ENCODE measurements at regions not wholly inside any gene's neighbourhood (a gene's known extent, or its start where the extent isn't known, plus 50 kb on each side); places are given as distances from the start of the nearest gene placed in this dataset.

GRCh38 chr10:29107866-29108498 lies 180.9 kb upstream of the LYZL1 start:
- 100% methylated on average over 1 of the region's 2 CpGs for WGBS (ENCODE audit: insufficient coverage)
- CTCF ChIA-PET = no interaction called here
- Histone ChIP-seq H3K27ac (ENCODE audit: insufficient read depth in 1 of 2, low read depth in 1 of 2, low read length in 2 of 2, poor library complexity in 1 of 2, severe bottlenecking in 2 of 2) (no peak overlapping the region), H3K36me3 (ENCODE audit: control insufficient read depth in 4 of 4, insufficient read depth in 4 of 4, low read length in 3 of 4) (no peaks in the 10 kb centered on the region), H3K4me1 (ENCODE audit: control extremely low read depth in 1 of 4, control insufficient read depth in 4 of 4, insufficient read depth in 4 of 4, low read length in 3 of 4) (peaks cover 0 to 6% (median 3%) of the 10 kb centered on the region in 4 experiments), H3K27me3 (replicated peaks in 2 of 5; ENCODE audit: control insufficient read depth in 4 of 5, insufficient read depth in 5 of 5, low read length in 4 of 5) (peaks cover 0 to 3% (median 0%) of the 10 kb centered on the region in 5 experiments), H3K4me3 (ENCODE audit: control insufficient read depth in 1 of 7, extremely low read depth in 1 of 7, insufficient read depth in 4 of 7, low read depth in 2 of 7, low read length in 6 of 7) (no peak overlapping the region), H3K9me3 (ENCODE audit: control extremely low read depth in 1 of 5, control insufficient read depth in 4 of 5, insufficient read depth in 2 of 5, low read depth in 1 of 5, low read length in 4 of 5) (no peaks in the 10 kb centered on the region)
- POLR2A ChIA-PET = no interaction called here
- DNase-seq = no peak

DNA sequence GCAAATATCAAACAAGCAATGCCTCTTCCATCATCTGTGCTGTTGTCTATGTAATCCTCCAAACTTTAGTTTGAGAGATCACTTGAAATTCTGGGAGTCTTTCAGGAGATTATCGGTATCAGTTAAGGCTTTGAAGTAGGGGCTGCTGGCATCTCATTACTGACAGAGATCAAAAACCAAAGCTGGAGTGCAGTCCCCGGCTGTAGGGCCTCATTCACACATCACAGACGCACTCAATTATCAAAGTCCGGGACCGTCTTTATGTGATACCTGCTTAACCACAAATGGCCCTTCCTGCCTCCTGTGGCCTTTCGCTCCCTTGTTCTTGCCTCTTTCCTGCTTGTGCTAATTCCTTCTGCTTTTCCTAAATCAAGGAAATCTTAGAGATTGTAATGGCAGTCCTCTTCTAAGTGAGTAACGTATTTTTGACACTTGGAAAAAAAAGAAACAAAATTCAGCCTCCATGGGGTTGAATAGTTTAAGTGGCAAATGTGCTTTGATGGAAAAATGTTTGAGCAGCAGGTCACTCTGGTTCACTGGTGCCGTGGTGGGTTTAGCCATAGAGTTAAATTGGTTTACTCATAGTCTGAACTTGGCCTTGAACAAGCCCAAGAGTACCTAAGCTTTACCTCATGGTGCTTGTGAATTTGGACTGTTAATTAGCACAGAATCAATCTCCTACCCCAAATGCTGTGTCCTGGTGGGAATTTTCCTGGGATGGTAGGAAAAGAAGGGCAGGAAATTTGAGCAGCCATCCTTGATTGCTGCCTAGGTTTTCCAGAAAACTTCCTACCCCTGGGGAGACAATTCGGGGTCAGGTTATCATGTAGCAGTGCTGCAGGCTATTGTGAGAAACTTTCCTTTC lies 178.9 kb upstream of the LYZL1 start:
- H3K4me1 ChIP-seq (ENCODE audit: control extremely low read depth in 1 of 4, control insufficient read depth in 4 of 4, insufficient read depth in 4 of 4, low read length in 3 of 4) = peaks cover 0 to 6% (median 3%) of the 10 kb centered on the region in 4 experiments
- DNase-seq = no peak
- peaks cover 0 to 3% (median 0%) of the 10 kb centered on the region in 5 experiments for H3K27me3 ChIP-seq (replicated peaks in 2 of 5; ENCODE audit: control insufficient read depth in 4 of 5, insufficient read depth in 5 of 5, low read length in 4 of 5)
- POLR2A ChIA-PET = no interaction called here
- H3K4me3 ChIP-seq (ENCODE audit: control insufficient read depth in 1 of 7, extremely low read depth in 1 of 7, insufficient read depth in 4 of 7, low read depth in 2 of 7, low read length in 6 of 7) = no peak overlapping the region
- WGBS (ENCODE audit: insufficient coverage) = 99% methylated on average over 7 of the region's 9 CpGs
- H3K27ac ChIP-seq (ENCODE audit: insufficient read depth in 1 of 2, low read depth in 1 of 2, low read length in 2 of 2, poor library complexity in 1 of 2, severe bottlenecking in 2 of 2) = no peak overlapping the region
- no peaks in the 10 kb centered on the region for H3K36me3 ChIP-seq (ENCODE audit: control insufficient read depth in 4 of 4, insufficient read depth in 4 of 4, low read length in 3 of 4)
- no peaks in the 10 kb centered on the region for H3K9me3 ChIP-seq (ENCODE audit: control extremely low read depth in 1 of 5, control insufficient read depth in 4 of 5, insufficient read depth in 2 of 5, low read depth in 1 of 5, low read length in 4 of 5)
- CTCF ChIA-PET = no interaction called here

DNA sequence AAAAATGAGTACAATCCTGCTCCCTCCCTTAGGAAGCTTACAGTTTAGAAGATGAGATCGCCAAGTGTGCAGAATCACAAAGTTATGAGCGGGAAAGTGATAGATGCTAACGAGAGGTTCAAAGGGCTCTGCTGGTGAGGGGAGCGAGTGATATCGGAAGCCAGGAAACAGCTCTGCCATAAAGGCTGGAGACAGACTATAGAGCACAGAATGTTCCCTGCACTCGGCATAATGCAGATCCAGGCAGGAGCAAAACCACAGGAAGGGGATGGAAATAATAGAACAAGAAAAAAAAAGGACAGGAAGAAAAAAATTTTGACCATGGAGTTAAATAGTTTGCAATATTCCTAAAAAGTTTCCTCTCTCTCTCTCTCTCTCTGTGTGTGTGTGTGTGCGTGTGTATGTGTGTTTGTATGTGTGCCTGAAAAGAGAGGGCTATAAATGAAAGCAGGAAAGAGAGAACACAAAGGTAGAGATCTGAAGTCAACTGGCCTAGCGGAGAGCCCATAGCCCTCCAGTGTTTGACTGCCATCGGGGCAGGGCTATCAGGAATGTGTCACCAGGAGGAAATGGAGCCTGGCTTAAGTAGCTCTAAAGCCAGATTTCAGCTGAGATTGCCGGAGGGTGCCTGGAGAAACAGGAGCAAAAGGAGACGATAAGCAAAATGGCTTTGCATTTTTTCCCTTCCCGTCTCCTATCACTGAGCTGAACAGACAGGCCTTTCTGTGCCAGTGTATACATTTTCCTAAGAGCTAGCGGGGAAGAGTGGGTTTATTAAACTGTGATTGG lies 175.8 kb upstream of the LYZL1 start:
- Histone ChIP-seq H3K27me3 (replicated peaks in 2 of 5; ENCODE audit: control insufficient read depth in 4 of 5, insufficient read depth in 5 of 5, low read length in 4 of 5) (peaks cover 0 to 3% (median 0%) of the 10 kb centered on the region in 5 experiments), H3K9me3 (ENCODE audit: control extremely low read depth in 1 of 5, control insufficient read depth in 4 of 5, insufficient read depth in 2 of 5, low read depth in 1 of 5, low read length in 4 of 5) (peaks cover 4 to 20% (median 6%) of the 10 kb centered on the region in 5 experiments), H3K4me3 (ENCODE audit: control insufficient read depth in 1 of 7, extremely low read depth in 1 of 7, insufficient read depth in 4 of 7, low read depth in 2 of 7, low read length in 6 of 7) (no peak overlapping the region), H3K4me1 (ENCODE audit: control extremely low read depth in 1 of 4, control insufficient read depth in 4 of 4, insufficient read depth in 4 of 4, low read length in 3 of 4) (no peaks in the 10 kb centered on the region), H3K36me3 (ENCODE audit: control insufficient read depth in 4 of 4, insufficient read depth in 4 of 4, low read length in 3 of 4) (no peaks in the 10 kb centered on the region), H3K27ac (ENCODE audit: insufficient read depth in 1 of 2, low read depth in 1 of 2, low read length in 2 of 2, poor library complexity in 1 of 2, severe bottlenecking in 2 of 2) (no peak overlapping the region)
- POLR2A ChIA-PET = interaction anchor here (0.6 kb wide), 1 partner anchor 415 kb away, joined by 3 read pairs; no protein-coding TSS in a partner anchor
- WGBS (ENCODE audit: insufficient coverage) = 83% methylated on average over 11 of the region's 13 CpGs
- DNase-seq = no peak
- CTCF ChIA-PET = no interaction called here

- ChIA-PET POLR2A (no interaction called here), CTCF (no interaction called here)
- Histone ChIP-seq H3K9me3 (ENCODE audit: control extremely low read depth in 1 of 5, control insufficient read depth in 4 of 5, insufficient read depth in 2 of 5, low read depth in 1 of 5, low read length in 4 of 5) (peaks cover 4 to 22% (median 8%) of the 10 kb centered on the region in 5 experiments), H3K36me3 (ENCODE audit: control insufficient read depth in 4 of 4, insufficient read depth in 4 of 4, low read length in 3 of 4) (no peaks in the 10 kb centered on the region), H3K4me3 (ENCODE audit: control insufficient read depth in 1 of 7, extremely low read depth in 1 of 7, insufficient read depth in 4 of 7, low read depth in 2 of 7, low read length in 6 of 7) (no peak overlapping the region), H3K4me1 (ENCODE audit: control extremely low read depth in 1 of 4, control insufficient read depth in 4 of 4, insufficient read depth in 4 of 4, low read length in 3 of 4) (no peaks in the 10 kb centered on the region), H3K27me3 (replicated peaks in 2 of 5; ENCODE audit: control insufficient read depth in 4 of 5, insufficient read depth in 5 of 5, low read length in 4 of 5) (peaks cover 0 to 3% (median 0%) of the 10 kb centered on the region in 5 experiments), H3K27ac (ENCODE audit: insufficient read depth in 1 of 2, low read depth in 1 of 2, low read length in 2 of 2, poor library complexity in 1 of 2, severe bottlenecking in 2 of 2) (no peak overlapping the region)
- WGBS (ENCODE audit: insufficient coverage) = 84% methylated on average over 8 of the region's 8 CpGs
- DNase-seq = no peak
Measured at GRCh38 chr10:29113616-29113945, 175.3 kb upstream of the LYZL1 start.

- POLR2A ChIA-PET = no interaction called here
Measured at GRCh38 chr10:29114141-29114540, 174.7 kb upstream of the LYZL1 start.

DNA sequence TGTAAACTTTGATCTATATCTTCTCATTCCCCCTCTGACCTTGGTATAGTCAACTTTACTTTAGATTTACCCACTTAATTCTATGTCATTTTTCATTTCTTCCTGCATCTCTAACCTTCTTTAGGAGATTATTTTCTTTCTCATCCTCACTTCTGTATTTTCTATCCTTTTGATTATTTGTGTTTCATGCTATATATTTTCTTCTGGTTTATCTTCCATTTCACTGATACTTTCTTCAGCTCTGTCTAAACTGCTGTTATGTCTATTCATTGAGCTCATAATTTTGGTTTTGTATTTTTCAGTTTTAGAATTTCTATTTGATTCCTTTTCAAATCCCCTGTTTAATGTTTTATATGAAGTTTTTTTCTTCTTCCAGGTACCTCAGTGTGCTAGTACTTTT lies 171.1 kb upstream of the LYZL1 start:
- no peak overlapping the region for H3K4me3 ChIP-seq (ENCODE audit: control insufficient read depth in 1 of 7, extremely low read depth in 1 of 7, insufficient read depth in 4 of 7, low read depth in 2 of 7, low read length in 6 of 7)
- peaks cover 4 to 25% (median 8%) of the 10 kb centered on the region in 5 experiments for H3K9me3 ChIP-seq (ENCODE audit: control extremely low read depth in 1 of 5, control insufficient read depth in 4 of 5, insufficient read depth in 2 of 5, low read depth in 1 of 5, low read length in 4 of 5)
- H3K36me3 ChIP-seq (ENCODE audit: control insufficient read depth in 4 of 4, insufficient read depth in 4 of 4, low read length in 3 of 4) = no peaks in the 10 kb centered on the region
- no peak for DNase-seq
- no peak overlapping the region for H3K27ac ChIP-seq (ENCODE audit: insufficient read depth in 1 of 2, low read depth in 1 of 2, low read length in 2 of 2, poor library complexity in 1 of 2, severe bottlenecking in 2 of 2)
- POLR2A ChIA-PET = no interaction called here
- CTCF ChIA-PET = interaction anchor here (1.4 kb wide), 1 partner anchor 12 kb away, joined by 3 read pairs; no protein-coding TSS in a partner anchor
- no peaks in the 10 kb centered on the region for H3K27me3 ChIP-seq (replicated peaks in 2 of 5; ENCODE audit: control insufficient read depth in 4 of 5, insufficient read depth in 5 of 5, low read length in 4 of 5)
- H3K4me1 ChIP-seq (ENCODE audit: control extremely low read depth in 1 of 4, control insufficient read depth in 4 of 4, insufficient read depth in 4 of 4, low read length in 3 of 4) = no peaks in the 10 kb centered on the region

More at GRCh38 chr10:29114141-29114540, 174.7 kb upstream of the LYZL1 start:
- H3K4me3 ChIP-seq (ENCODE audit: control insufficient read depth in 1 of 7, extremely low read depth in 1 of 7, insufficient read depth in 4 of 7, low read depth in 2 of 7, low read length in 6 of 7) = no peak overlapping the region
- H3K4me1 ChIP-seq (ENCODE audit: control extremely low read depth in 1 of 4, control insufficient read depth in 4 of 4, insufficient read depth in 4 of 4, low read length in 3 of 4) = no peaks in the 10 kb centered on the region
- H3K36me3 ChIP-seq (ENCODE audit: control insufficient read depth in 4 of 4, insufficient read depth in 4 of 4, low read length in 3 of 4) = no peaks in the 10 kb centered on the region
- H3K27ac ChIP-seq (ENCODE audit: insufficient read depth in 1 of 2, low read depth in 1 of 2, low read length in 2 of 2, poor library complexity in 1 of 2, severe bottlenecking in 2 of 2) = no peak overlapping the region
- H3K27me3 ChIP-seq (replicated peaks in 2 of 5; ENCODE audit: control insufficient read depth in 4 of 5, insufficient read depth in 5 of 5, low read length in 4 of 5) = peaks cover 0 to 3% (median 0%) of the 10 kb centered on the region in 5 experiments
- 89% methylated on average over 7 of the region's 7 CpGs for WGBS (ENCODE audit: insufficient coverage)
- peaks cover 4 to 22% (median 8%) of the 10 kb centered on the region in 5 experiments for H3K9me3 ChIP-seq (ENCODE audit: control extremely low read depth in 1 of 5, control insufficient read depth in 4 of 5, insufficient read depth in 2 of 5, low read depth in 1 of 5, low read length in 4 of 5)
- CTCF ChIA-PET = no interaction called here
- no peak for DNase-seq
